GM19463 (cell line): ENCODE measurements at regions not wholly inside any gene's neighbourhood (a gene's known extent, or its start where the extent isn't known, plus 50 kb on each side); places are given as distances from the start of the nearest gene placed in this dataset.

Experiments
- ATAC-seq: cut with Tn5 transposase; IDR thresholded peaks from one replicate; pipeline ENCODE4 v1.9.1; 2021; ENCODE audit warnings: mild to moderate bottlenecking, moderate library complexity; ENCODE audit not compliant: unreplicated experiment

DNA sequence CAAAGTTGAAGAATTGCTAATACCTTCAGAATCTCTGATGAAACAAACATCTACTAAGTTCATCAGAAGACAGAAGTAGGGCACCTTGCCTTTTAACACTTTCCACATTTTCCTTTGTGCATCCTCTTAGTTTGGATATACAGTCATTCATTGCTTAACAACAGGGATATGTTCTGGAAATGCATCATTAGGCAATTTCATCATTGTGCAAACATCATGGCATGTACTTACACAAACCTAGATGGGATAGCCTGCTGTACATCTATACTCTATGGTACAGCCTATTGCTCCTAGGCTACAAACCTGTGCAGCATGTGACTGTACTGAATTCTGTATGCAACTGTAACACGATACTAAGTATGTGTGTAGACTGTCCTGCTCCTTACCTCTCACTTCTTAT, 169.8 kb downstream of the SUCLA2 start:
- ATAC-seq: no peak

DNA sequence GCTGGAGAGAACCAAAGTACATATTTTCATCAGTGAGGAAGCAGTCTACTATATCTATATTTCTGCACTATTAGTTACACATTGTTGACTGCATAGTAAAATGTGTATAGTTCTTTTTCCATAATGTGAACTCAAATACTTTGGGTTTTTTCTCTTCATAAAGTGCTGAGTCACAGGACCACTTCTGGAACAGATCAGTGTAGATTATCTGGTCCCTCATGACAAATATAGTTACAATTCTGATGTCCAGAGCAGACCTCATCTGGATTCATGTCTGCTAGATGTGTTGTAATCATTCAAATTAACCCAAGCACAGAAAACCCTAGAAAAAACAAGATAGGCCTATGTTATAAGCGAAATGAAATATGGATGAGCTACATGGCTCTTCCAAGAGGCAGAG, 171.4 kb downstream of the SUCLA2 start:
- ATAC-seq: no peak

DNA sequence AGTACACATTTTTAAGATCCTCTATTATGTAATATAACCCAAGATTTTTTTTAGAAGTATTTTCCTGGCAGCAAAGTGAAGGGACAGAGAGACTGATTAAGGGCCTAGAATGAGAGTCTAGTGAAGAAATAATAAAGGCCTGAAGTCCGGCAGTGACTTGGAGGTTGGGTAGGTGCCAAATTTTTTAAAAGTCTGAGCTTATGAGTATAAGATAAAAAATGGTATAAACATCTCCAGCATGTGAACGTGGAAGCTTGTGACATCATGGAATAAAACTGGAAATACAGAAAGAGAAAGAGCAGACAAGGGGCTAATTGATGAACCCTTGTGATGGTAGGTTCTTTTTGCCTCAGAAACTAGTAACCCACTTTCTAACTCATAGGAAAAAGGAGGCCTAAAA, 174.6 kb downstream of the SUCLA2 start:
- ATAC-seq: no peak

DNA sequence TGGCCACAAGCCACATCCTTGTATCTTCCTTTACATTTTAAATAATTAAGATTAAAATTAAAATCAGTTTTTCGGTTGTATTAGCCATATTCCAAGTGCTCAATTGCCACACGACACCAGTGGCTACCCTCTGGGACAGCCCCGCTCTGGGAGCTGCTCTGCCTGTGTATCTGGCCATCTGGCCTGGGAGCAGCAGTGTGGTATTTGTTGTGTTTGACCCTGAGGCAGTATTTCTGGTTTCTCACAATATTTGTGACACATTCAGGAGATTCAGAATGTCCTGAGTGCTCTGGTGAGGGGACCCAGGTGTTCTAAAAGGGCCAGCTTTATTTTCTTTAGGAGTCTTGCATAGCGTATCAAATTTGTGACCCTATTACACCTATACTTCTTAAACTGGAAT, 179.0 kb downstream of the SUCLA2 start:
- no peak for ATAC-seq

DNA sequence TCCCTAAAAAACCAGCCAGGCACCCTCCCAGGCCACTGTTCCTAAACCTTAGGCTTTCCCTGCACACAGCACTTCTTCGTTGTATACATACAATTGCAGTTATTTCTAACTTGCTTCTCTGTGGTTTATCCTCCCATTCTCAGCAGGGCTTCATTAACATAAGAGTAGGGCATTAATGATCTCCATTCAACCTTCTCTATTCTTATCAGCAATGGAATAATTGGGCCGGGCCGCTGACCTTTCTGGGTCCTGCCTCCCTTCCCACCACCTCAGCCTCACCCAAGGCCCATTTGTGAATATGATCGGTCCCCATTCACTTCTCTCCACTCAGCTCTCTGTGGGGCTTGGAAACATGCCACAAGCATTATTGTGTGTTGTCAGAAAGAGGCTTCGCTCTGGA, 184.2 kb downstream of the SUCLA2 start:
- no peak for ATAC-seq

DNA sequence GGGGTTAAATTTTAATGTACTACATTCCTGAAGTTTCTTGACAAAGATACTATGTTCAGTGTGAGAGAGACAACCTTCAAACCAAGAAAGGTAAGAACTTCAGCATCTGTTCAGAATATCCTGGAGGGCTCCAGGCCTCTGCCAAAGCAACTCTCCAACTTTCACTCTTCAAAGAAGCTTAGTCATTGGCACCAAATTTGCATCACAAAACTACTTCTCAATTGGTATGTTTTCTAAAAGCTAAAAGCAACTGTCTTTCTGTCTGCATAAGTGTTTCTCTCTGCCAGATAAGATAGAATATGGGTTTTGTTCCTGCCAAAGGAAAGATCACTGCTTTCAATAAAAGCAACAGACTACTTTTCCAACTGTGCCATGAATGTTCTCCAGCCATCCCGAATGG, 187.4 kb downstream of the SUCLA2 start:
- ATAC-seq: no peak

DNA sequence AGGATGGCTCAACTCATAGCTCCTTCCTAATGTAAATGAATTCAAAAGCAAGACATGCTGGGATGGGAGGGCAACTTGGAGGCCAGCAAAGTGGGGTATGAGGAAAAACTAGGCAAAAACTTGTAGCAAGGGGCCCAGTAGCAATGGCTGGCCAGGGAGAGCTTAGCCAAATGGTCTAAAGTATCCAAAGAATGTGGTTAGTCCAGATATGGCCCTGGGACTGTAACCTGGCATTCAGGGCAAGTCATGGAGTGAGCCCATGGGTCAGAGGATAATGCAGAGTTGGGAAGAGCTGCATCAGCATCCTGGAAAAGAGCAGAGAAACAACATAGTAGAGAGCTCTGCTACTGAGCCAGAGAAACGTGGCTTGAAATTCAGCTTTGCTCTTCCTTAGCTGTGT, 191.7 kb downstream of the SUCLA2 start:
- ATAC-seq: no peak

DNA sequence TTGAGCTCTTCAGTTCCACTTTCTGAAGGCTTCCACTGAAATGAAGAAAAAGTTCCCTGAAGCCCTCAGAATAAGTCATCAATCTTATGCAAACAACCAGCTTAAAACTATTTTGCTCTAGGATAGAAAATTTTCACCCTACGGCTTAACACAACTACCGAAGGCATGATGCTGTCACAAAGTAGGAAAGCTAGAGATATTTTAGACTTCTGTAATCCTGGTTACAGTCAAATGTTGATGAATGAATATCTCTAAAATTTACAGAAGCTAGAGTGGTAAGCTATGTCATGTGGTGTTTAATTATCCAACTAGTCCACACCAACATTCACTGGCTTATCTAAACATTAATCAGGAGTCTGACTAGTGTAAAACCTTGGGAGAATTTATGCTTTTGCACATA, 197.9 kb downstream of the SUCLA2 start:
- ATAC-seq: no peak

DNA sequence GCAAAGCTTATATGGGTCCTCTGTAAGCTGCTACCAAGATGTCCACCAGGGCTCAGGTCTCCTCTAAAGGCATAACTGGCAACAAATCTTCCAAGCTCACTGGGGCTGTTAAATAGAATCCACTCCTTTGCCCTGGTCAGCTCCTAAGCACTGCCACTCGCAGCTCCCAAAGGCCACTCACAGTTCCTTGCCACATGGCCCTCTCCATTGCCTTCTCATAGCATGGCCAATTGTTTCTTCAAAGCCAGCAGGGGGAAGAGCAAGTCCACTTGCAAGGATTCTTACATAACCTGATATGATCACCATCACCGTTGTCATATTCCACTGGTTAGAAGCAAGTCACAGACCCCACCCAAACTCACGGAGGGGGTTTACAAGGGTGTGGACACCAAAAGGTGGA, 199.5 kb downstream of the SUCLA2 start:
- no peak for ATAC-seq

DNA sequence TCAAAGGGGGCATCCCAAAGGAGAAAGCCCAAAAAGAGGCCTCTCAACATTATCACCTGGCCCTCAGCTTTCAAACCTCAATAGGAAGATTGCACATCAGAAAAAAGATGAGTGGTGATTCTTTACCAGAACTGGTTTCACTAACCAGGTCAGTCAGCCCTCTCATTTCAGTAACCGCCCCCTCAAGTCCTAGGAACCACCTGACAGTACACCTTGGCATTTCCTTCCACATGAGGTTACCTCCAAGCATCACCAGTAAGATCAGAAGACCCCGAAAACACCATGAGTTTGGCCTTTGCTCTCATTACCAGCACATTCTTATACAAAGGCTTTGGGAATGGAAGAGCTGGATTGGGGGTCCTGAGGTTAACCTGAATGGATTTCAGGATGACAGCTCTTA, 200.5 kb downstream of the SUCLA2 start:
- ATAC-seq: no peak

DNA sequence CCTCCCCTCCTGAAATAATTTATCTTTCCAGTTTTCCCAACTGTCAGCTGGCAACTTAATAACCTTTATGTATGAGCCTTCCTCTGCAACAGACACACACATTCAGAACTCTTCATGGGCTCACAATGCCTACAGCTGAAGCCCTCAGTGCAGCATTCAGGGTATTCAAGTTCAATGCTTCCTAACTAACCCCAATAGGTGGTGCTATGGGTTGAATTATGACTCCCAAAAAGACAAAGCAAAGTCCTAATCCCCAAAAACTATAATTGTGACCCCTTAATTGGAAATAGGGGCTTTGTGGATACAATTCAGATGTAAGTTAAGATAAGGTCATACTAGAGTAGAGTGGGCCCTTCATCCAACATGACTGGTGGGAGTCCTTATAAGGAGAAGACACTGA, 202.2 kb downstream of the SUCLA2 start:
- no peak for ATAC-seq

DNA sequence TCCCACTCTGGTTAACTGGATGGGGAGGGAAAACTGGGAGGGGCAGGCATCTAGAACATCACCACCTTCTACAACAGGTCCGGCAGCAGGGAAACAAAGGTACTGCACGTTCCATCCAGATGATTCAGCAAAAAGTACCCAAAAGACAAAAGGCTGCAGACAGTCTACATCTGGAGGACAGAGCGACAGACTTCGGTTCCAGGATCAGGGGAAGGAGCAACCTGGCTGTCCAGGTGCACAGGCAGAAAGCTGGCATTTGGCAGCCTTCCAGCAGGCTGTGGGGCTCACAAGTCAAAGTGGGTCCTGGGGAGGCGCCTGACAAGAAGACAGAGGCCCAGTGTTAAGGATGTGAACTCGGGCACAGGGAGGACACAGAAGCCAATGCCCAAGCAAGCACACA, 202.9 kb downstream of the SUCLA2 start:
- no peak for ATAC-seq

DNA sequence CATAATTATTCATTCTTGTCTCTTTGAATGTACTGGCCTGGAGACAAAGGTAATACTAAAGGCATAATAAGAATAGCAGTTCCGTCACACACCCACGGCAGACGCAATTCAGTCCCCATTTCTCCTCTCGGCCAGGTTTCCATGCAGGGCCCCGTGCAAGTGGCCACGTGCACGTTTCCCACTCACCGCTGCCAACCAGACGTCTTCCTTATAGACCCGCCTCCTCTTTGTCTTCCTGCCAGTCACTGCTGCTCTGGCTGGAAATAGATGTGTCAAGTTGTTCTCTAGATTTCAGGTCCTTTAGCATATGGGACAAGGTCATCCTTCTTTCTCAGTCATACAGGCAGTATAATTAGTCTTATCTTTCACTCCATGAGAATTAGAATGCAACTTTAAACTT, 204.3 kb downstream of the SUCLA2 start:
- no peak for ATAC-seq

DNA sequence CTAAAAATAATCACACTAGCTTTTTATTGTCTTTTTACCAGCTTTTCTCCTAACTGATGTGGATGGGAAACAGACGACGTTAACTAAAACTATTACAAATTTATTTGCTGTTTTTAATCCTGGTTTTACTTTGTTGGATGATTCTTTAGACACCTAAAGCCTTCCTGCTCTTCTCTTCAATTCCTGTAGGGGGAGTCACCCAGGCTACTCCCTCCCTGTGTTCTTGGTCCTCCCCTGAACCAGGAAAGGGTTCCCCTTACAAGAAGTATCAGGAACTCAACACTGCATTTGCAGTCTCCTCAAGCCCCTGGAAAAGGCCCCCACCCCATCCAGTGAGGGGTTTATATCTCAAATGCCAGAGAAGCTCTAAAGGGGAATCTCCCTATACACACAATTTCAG, 206.1 kb downstream of the SUCLA2 start:
- ATAC-seq: no peak

DNA sequence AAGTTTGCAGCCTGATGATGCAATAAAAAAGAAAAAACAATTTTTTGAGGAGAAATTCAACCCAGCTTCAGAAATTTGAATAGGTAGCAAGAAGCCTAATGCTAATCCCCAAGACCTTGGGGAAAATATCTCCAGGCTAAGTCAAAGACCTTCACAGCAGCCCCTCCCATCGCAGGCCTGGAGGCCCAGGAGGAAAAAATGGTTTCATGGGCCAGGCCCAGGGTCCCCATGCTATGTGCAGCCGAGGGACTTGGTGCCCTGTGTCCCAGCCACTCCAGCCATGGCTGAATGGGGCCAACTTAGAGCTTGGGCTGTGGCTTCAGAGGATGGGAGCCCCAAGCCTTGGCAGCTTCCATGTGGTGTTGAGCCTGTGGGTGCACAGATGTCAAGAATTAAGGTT, 210.3 kb downstream of the SUCLA2 start:
- no peak for ATAC-seq

DNA sequence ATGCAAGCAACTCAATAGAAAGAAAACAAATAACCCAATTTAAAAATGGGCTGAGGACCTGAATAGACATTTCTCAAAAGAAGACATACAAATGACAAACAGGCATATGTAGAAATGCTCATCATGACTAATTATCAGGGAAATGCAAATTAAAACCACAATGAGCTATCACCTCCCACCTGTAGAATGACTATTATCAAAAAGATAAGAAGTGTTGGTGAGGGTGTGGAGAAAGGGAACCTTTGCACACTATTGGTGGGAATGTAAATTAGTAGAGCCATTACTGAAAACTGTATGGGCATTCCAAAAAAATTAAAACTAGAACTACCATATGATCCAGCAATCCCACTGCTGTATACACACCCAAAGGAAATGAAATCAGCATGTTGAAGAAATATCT, 212.2 kb downstream of the SUCLA2 start:
- ATAC-seq: no peak

DNA sequence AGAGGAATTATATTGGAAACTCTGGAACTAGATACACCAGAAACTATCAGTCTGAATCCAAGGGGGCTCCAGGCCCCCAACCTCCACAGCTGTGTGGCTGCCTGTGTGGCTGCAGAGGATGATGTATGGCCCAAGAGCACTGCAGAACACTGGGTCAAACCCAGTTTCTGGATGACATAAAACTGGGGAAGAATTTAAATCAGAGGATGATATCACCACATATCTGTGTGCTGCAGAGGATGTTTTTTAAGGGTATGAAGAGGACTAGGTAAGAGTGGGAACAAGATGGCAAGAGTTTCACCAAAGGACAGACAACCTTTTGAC, 226.4 kb downstream of the SUCLA2 start:
- no peak for ATAC-seq

DNA sequence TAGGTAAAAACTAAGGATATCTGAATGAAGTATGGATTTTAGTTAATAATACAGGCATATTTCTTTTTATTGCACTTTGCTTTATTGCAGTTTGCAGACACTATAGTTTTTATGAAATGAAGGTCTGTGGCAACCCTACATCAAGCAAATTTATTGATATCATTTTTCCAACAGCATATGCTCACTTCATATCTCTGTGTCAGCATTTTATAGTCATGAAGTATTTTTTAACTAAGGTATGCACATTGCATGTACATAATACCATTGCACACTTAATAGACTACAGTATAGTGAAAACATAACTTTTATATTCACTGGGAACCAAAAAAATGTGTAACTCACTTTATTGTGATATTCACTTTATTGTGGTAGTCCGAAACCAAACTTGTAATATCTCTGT, 236.3 kb downstream of the SUCLA2 start:
- no peak for ATAC-seq

DNA sequence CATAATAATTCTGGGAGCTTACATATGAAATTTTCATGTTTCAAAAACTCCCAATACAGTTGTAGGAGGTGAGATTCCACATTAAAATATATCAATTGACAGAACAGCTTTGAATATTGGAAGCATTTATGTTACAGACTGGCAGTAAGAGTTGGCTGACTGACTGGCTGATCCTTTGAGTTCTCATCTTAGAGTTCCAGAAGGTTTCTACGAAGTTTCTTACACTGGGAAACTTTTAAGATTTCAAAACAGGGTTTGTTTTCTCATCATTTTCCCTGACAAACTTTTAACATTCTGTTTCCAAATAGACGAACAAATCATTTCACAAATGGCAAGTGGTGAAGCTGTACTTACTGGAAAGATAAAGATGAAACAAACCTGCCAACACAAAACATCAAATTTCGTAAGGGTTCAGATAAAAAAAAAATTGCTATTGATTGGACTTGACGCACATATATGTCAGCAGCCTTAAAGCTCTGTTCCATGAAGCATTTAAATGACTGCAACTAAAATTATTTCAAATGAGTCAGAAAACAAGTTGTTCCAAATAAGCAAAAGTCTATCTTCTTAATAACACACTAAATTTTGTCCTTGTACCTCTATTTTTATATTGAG, 243.5 kb downstream of the SUCLA2 start:
- no peak for ATAC-seq

DNA sequence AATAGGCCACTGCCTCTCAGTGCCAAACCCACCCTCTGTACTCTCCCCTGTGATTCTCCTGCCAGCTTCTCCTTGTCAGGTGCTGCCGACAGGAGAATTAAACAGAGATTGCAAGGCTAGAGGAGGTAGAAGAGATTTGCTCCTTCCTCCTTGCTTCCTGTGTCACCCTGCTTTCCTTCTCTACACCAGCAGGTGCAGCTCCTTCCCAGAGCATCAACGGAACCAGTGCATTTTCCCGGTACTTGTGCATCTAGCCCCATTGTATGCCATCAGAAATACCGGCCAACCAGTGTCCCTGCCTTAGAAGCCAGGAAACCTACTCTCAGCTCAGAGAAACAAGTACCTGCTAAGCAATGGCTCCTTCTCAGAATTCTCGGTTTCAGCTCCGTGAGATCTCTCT, 253.2 kb downstream of the SUCLA2 start:
- ATAC-seq: no peak

DNA sequence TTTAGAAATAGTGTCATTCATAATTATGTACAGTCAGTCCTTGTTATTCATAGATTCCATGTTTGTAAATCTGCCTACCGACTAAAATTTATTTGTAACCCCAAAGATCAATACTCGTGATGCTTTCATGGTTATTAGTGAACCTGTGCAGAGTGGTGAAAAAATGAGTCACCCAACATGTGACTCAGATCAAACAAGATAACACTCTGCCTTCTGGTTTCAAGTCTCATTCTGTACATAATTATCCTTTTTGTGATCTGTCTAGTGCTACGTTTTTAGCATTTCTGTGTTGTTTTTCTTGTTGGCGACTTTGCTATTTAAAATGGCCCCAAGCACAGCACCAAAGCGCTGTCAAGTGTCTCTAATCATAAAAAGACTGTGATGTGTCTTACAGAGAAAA, 274.7 kb downstream of the SUCLA2 start:
- ATAC-seq: no peak

DNA sequence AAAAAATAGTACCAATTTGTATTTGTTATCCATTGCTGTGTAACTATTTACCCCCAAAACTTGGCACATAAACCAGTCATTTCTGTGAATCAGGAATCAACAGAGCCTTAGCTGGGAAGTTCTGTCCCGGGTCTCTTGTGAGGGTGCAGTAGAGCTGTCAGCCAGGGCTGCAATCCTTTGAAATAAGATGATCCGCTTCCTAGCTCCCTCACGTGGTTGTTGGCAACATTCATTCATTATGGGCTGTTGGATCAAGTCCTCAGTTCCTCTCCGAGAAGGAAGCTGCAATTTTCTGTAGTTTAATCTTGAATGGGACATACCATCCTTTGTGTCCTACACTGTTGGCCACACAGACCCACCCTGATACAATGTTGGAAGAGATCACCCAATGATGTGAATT, 277.2 kb downstream of the SUCLA2 start:
- ATAC-seq: no peak

DNA sequence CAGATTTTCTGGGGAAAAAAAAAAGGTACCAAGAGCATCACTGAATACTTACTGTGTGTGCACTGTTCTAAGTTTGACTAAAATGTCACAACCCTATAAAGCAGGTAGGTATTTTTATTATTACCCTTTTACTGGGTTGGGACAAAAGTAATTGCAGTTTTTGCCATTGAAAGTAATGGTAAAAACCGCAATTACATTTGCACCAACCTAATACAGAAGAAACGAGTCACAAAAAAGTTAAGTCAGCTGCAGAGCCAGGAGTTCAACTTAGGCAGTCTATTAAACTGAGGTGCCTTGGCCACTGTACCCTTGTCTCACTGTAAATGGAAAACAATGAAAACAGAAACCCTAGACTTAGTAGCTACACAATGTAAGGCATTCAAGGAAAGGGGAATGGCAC, 281.9 kb downstream of the SUCLA2 start:
- no peak for ATAC-seq

DNA sequence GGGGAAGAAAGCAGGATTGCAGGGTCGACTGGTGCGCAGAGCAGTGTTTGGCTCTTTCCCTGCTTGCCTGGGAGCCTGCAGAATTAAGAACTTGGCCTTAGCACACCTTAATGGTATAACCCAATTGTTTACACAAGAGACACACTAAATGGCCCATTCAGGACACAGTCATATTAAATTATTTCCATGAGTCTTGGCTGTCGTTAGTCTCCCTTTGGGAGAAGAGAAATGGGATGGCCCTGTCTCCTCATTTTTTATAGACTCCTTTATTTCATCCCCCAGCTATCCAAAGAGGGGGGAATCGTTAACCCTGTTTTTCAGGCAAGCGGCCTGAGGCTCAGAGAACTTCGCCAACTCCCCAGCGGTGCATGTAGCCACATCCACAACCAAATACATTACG, 282.5 kb downstream of the SUCLA2 start:
- no peak for ATAC-seq
